OCI-M1 (cell line): ENCODE measurements at regions not wholly inside any gene's neighbourhood (a gene's known extent, or its start where the extent isn't known, plus 50 kb on each side); places are given as distances from the start of the nearest gene placed in this dataset.

Experiments used
- DNase-seq: peaks from one replicate; lab custom pipeline; 2025; lab: John Stamatoyannopoulos, UW

DNA sequence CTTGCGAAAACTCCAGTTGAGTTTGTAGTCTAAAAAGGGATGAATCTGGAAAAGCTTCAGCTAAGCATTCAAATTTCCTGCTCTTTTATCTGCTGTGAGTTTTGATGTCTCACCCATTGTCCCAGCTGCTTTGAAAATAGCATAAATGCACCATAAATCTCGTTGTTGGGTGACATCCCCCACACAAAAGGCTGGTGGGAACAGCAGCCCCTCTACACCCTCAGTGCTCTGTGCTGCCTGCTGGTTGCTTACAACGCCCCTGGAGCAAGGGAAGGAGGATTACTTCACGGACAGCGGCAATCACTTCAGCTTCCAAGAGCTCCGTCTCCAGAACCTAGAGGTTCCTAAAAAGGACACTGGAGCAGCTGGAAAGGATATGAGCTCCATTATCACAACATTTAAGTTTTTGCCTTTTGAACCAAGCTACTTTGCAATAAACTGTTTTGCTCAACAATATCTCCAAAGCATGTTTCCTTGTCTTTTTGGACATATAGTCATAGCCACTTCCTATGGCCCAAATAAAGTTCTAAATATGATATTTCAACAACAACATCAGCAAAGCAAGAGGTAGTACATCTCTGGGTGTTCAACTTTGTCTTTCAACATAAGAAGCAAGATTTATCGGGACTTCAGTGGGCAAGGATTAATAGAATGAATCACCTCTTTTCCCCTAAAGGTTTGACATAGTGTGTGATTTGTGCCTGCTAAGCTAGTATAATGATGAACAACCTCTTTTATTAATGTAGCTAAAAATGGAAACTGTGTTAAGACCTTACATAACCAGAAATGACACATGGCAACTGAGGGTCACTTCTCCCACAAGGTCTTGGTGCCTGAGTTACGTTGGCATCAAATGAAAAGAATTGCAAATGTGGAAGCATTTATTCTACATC lies 413.5 kb downstream of the TXNL1 start:
- no peak for DNase-seq

DNA sequence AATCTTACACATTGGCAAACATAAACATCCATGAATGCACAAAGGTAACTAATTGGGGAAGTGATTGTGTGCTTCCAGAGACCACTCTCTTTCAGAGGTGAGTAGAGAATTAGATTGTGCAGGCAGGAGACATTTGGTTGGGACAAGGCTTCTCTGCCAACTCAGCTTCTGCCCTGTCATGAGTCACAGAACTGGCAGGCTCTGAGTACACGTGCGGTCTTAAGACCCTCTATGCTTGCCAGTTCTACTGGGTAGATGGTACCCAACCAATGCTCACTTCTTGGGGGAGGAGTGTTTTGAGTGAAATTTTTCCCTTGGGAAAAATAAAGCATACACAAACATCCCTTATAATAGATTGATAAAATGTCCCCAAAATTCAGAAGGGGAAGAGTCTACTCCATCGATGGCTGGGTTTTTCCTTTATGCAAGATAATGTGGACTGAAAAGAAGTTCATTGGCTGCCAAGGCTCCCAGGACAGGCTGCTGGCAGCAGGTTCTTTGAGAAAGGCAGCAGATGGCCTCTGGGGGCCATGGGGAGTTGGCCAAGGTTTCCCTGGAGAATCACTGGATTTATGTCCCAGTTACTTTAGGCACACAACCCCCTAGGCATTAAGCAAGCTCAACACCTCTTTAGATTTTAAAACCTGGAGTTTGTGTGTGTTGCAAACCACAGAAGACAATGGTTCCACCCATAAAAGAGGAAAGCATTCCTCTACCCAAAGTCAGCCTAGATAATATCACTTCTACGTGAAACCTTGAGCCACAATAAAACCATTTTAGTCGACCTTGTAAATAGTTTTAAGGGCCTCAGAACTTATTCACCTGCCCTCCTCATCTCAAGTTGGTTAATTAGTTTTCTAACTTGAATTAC lies 417.0 kb downstream of the TXNL1 start:
- DNase-seq = no peak

DNA sequence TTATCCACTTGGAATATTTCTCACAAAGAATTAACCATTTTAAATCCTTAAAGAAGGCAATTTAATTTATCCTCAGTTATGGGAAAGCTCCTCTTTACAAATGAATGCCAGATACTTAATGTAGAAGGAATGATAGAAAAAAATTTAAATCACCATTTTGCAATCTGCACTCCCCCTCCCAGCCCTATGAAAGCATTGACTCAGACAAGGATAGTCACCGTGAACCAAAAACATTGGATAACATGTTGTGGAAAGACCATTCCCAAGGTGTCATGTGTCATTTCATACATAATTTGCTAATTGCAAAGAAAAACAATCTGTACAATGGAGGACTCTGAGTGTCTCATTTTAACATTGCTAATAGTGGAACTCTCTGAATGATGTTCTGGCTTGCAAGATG lies 421.0 kb downstream of the TXNL1 start:
- no peak for DNase-seq

DNA sequence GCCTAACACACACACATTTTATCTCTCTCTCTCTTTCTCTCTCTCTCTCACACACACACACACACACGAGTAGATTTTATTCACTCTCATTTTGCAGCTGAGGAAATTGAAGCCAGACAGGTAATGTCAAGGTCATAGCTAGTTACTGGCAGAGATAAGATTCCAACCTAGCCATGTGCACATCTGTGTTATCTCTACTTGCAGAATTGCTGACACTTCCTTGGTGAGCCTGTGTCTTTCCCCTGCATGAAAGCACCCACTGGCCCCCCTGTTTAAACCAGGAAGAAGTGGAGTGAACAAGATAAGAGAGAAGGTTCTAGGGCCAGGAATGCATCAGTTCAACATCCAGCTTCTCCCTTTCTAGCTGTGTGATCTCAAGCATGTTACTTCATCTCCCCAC lies 423.7 kb downstream of the TXNL1 start:
- DNase-seq = peak; percentile 65

DNA sequence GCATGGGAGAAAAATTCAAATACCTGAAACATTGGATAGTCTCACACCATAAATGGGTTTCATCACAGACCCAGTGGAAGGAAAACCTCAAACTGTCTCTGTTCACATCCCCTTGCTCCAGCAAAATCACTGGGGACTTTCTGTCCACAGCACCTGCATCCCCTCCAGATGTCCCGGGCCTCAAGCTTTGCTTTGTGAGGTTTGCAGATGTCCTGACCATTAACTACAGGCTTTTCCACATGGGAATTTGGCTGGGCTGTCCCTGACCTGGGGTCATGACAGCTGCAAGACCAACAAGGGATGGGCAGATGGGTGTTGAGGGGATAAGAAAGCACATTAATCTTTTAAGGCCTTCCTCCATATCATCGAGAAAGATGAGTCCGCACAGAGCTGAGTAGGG lies 427.9 kb downstream of the TXNL1 start:
- no peak for DNase-seq

DNA sequence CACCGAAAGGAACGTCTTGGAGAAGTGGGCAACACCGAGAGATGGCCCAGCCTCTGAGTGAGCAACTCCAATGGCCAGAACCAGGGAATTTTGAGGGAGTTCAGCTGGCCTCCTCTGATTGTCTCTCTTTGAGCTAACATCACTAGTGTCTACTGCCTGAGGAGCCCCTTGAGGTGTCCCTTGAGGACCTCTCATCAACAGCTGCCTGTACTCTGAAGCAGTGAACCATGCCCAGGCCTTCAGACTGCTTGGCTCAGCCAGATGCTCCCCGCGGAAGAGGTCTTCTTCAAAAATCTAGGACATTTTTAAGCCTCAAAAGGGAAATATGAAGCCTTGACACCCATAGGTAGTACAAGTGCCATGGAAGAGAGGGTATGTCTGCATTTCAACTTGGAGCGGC lies 430.4 kb downstream of the TXNL1 start:
- no peak for DNase-seq

DNA sequence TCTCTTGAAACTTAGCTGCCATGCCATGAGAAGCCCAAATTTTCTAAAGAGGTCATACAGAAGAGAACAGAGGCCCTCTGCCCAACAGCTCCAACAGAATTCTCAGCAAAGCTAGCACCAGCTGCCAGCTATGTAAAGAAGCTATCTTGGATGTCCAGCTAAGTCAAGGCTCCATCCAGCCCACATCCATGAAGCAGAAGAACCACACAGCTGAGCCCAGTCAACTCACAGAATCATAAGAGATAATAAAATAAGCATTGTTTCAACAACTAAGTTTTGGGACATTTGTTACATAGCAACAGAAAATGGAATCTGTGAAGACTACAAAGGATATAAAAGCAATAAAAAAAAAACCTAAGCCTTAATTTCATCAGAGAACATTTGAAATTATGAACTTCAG lies 434.3 kb downstream of the TXNL1 start:
- no peak for DNase-seq

DNA sequence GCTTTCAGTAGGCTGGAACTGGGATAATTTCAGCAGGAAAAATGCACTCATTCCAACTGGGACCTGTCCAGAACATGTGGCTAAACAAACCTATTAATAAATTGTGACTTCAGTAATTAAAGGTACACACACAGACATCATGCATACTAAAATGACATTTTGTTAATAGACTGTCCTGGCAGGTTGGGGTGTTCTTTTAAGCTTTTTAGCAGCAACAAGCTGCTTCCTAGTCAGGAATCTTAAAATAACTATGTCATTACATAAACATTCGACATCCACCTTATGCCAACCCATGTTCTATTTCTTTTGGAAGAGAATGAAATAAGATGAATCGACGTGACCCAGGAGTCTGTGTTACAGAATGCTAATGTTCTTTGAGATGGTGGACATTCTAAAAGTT lies 435.7 kb downstream of the TXNL1 start:
- no peak for DNase-seq

DNA sequence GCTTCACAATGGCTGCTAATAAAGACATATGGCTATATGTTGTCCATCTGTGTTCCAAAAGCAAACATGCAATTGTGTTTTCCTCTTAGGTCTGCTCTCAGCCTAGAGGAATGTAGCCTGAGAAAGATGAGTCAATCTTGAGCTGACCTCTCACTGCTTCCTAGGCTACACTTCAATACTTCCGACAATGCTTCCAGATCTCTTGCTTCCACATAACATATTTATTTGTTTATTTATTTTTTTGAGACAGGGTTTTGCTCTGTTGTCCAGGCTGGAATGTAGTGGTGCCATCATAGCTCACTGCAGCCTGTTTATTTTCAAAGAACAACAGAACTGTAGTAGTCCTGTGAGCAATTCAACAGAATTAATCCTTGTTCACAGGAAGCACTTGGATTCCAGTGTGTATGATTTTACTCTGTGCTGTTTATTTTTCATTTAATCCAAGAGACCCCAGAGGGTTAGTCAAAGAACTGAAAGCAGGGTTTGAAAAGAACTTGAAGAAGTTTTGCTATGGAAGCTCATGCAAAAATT lies 437.9 kb downstream of the TXNL1 start:
- no peak for DNase-seq

DNA sequence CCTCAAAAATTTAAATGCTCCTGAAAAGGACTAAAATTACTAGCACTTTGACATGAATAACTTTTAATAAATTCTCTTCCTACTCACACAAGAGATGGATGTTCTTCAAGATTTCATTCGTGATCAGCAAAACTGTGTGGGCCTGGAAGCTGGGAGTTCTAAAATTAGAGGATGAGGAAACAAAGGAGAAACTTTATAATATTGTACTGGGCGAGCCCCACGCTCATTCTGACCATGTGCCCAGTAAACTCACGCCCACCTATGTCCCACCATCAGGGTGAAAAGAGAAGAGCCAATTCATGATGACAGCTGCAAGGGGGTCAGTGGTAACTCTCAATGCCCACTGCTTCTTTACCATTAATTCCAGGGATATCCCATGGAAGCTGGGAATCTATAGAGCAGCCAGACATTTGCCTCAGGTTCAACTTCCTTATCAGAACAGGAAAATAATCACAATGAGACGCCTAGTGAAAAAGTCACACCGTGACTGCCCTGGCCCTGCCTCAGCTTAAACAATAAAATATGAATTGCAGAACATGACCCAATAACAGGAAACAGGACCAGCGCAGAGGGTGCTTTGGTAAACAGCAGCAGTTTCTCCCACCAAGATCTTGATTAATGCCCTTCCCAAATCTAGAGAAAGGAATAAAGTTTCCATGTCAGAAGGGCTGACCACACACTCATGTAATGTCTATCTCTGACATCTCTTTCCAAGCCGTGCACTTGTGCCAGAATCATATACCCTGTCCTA lies 438.6 kb downstream of the TXNL1 start:
- DNase-seq = no peak

DNA sequence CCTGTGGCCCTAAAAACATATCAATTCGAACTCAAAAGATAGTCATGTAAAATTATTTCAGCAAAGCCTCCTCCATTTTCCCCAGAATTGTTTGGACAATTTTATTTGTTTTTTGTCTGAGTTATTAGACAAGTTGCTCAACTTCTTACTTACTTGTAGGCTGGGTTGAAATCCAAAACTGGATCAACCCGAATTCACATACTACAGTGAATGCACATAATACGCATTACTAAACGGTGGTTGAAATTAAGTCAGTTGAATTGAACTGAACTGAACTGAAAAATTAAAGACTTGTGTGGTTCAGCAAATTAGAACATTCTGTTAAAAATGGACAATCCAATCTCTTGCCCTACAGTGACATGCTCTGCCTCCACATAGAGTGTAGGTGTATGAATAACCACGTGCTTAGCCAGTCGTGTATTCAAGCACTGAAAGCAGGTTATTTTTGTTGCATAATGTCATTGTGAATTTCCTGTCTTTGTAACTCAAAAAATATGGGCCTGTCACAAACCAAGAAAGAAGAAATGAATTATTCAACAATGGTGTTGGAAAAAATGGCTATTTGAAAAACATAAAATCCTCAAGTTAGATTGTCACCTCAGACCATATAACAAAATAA lies 441.0 kb downstream of the TXNL1 start:
- DNase-seq = no peak

DNA sequence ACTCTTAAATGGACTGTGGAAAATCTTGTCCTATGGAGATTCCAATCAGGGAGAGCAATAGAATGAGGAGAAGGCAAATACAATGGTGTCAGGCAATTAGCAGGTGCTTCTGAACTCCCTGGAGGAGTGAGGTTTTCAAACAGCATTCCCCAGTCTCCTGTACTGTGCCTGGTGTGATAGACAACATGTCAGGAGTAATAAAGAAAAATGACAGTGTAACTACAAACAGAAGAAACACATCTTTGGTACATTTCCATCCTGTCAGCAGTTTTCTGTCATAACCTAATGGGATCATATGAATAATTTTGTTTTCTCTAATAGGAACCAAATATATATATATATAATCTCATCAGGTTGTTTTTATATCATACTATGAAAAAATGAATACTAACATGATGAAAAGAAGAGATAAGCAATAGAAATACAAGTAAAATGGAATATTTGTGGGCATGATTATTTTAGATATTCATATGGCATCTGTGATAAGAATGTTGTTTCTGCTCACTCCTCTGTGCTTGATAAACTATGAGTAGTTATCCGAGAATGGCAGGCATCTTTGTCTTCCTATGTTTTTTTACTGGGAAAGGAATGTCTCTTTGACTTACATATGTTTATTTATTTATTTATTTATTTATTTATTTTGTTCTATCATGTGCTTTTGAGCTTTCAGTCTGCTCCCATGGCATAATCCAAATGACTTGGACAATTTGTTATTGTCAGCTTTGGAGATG lies 441.7 kb downstream of the TXNL1 start:
- no peak for DNase-seq

DNA sequence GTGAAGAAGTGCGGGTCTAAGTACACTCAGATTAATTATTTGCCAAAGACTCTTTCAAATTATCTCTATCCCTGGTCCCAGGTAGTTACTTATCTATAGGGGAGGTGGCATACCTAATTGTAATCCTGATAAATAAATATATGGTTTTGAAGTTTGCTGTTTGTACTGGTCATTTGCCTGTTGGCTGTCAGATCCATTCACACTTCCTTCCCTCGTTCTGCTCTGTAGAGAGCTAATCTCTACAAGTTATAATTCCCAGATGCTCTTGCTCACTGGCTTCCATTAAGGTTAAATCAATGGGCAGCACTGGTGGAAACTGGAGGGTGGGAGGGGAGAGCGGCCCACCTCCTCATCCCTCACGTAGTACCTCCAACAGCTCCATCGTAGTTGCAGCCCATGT lies 447.1 kb downstream of the TXNL1 start:
- DNase-seq = no peak

DNA sequence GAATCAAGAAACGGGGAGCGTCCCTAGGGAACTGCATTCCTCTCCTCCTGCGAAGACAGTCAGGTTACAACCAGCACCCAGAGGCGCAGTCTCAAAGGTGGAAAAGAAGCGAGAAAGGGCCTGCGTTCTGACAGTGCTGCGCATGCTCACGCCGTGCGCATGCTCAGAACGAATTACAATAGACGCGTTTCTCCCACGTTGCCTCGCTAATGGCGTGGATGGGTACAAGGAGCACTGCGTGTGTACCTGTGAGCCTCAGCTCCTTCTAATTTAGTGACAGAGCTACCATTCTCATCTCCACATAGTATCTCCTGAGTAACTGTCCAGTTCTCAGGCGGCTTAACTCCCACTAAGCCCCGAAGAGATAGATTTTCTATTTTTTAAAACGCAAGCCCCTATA lies 448.8 kb downstream of the TXNL1 start:
- DNase-seq = no peak

DNA sequence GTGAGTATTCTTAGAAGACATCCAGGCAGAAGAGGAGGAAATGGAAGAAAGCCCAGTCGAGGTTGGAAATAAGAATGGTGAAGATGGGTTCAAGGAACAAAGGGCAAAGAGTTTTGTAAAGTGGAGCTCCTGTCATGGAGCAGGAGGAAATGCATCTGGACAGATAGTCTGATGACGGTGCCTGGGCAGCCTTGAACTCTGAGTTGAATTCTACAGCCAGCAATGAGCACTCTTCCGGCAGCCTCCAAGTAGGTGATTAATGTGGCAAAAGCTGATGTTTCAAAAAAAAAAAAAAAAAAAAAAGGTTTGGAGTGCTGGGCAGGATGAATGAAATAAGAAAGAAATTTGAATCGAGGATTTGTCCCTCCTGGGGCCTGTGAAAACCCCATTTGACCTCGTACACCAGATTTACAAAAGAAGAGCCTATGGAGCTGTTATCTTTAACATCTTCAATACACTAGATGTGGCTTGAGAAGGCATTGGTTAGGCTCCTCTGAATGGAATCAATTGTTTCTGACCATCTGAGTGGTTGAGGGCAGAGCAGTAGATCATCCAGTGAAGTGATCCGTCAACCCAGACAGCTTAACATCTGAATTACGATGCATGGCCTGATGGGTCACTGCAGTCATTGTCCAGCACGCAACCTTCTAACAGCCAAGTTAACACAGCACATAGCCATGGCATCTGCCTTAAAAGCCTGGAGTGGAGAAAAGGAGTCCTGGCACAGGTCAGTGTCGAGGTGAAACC lies 449.7 kb downstream of the TXNL1 start:
- no peak for DNase-seq

DNA sequence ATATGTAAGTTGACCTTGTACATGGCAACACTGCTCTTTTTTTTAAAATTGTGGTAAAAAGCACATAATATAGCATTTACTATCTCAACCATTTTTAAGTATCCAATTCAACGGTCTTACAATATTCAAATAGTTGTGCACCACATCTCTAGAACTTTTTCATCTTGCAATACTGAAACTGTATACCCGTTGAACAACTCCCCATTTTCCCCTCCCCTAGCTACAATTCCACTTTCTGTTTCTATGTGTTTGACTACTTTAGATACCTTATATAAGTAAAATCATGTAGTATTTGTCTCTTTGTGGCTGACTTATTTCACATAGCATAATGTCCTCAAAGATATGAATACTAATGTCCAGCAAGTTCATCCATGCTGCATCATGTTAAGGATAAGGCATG lies 452.1 kb downstream of the TXNL1 start:
- no peak for DNase-seq

DNA sequence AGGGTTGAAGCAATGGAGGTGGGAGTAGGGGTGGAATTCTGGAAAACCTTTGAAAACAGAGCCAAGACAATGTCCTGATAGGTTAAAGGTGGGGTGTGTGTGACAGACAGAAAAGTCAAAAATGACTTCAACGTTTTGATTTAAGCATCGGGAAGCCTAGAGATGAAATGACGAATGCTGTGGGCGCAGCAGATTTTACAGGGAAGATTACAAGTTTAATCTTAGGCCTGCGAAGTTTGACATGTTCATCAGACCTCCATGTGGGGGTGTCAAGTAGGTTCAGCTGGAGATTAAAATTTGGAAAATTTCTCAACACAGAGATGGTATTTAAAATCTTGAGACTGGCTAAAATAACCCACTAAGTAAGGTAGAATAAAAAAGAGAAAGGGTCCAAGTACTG lies 453.3 kb downstream of the TXNL1 start:
- DNase-seq = no peak

DNA sequence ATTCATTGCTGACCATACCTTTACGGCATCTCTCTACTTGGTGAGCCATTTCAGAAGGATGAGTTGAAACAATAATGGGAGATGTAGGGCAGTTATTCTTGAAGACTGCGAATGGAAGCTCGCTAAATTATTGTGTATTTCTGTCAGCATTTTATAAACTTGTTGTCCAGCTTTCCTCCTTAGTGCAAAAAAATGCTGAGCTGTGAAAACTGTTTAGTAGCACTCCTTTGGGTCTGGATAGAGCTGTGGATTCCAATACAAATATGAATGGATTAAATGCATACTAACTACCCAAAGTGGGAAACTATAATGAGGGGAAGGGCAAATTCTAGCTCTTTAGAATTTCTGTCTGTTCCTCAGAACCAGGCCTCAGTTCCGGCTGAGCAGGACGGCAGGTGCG lies 461.6 kb downstream of the TXNL1 start:
- no peak for DNase-seq

DNA sequence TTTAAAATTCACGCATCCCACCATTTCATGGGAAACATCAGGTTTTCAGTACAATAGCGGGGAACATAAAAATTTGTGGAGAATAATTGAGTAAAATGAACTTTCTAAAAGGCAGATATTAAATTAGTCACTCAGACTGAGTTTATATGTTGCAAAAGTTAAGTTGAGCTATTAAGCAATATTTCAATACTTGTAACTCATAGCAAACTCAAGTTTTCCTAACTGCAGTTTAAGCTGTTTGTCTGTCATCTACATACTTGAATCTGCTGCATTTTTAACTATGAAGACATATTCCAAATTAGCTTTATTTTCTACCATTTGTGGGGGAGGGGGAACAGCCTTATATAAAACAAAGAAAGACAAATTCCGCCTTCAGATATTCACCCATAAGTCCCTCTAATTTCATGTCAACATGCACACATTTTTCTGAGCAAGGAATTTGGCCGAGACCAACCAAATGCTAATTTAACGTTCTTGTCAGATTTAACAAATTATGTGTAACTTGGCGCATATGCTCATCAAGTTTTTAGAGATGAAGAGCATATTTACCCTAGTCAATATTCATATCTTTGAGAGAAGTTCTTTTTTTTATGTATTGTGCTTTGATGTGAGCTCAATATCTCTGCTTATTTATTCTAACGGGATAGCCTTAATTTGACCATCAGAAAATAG lies 462.9 kb downstream of the TXNL1 start:
- DNase-seq = no peak
